Eye (tissue), 1 donor: ENCODE measurements at regions not wholly inside any gene's neighbourhood (a gene's known extent, or its start where the extent isn't known, plus 50 kb on each side); places are given as distances from the start of the nearest gene placed in this dataset.
"Not testable (repeated sequence)": the region's sequence is repeated elsewhere in the genome, so short reads cannot be mapped to it uniquely, and the experiment has no call there.

Experiments
- DNase-seq: peaks from one replicate; pipeline ENCODE4 v3.0.0-alpha.2; 2015

- no peak for DNase-seq
These were observed 688.3 kb upstream of the DIAPH2 start for GRCh38 chrX:95996294-95996693.

- no peak for DNase-seq
These were observed 682.2 kb upstream of the DIAPH2 start for GRCh38 chrX:96002431-96002830.

GRCh38 chrX:96004386-96004785 lies 680.3 kb upstream of the DIAPH2 start:
- DNase-seq: no peak

- DNase-seq: no peak
These were observed 678.4 kb upstream of the DIAPH2 start for GRCh38 chrX:96006281-96006680.

- no peak for DNase-seq
These were observed 657.2 kb upstream of the DIAPH2 start for GRCh38 chrX:96027407-96027806.

- no peak for DNase-seq
These were observed 632.6 kb upstream of the DIAPH2 start for GRCh38 chrX:96052078-96052477.

GRCh38 chrX:96081891-96082290 lies 602.8 kb upstream of the DIAPH2 start:
- DNase-seq: no peak

- no peak for DNase-seq
These were observed 590.0 kb upstream of the DIAPH2 start for GRCh38 chrX:96094616-96095015.

GRCh38 chrX:96098471-96098870 lies 586.2 kb upstream of the DIAPH2 start:
- DNase-seq: no peak

- DNase-seq: no peak
These were observed 581.6 kb upstream of the DIAPH2 start for GRCh38 chrX:96102997-96103396.

GRCh38 chrX:96112689-96113088 lies 572.0 kb upstream of the DIAPH2 start:
- DNase-seq: no peak

- DNase-seq: no peak
These were observed 558.5 kb upstream of the DIAPH2 start for GRCh38 chrX:96126182-96126581.

- DNase-seq: not testable (repeated sequence)
These were observed 556.6 kb upstream of the DIAPH2 start for GRCh38 chrX:96128058-96128457.

GRCh38 chrX:96140796-96141195 lies 543.8 kb upstream of the DIAPH2 start:
- no peak for DNase-seq

- peak; percentile 14 for DNase-seq
These were observed 537.0 kb upstream of the DIAPH2 start for GRCh38 chrX:96147681-96148080.

- no peak for DNase-seq
These were observed 514.0 kb upstream of the DIAPH2 start for GRCh38 chrX:96170626-96171025.

GRCh38 chrX:96176921-96177320 lies 507.7 kb upstream of the DIAPH2 start:
- peak; percentile 11 for DNase-seq

GRCh38 chrX:96181605-96182004 lies 503.0 kb upstream of the DIAPH2 start:
- no peak for DNase-seq

- no peak for DNase-seq
These were observed 502.3 kb upstream of the DIAPH2 start for GRCh38 chrX:96182366-96182765.

- DNase-seq: no peak
These were observed 501.3 kb upstream of the DIAPH2 start for GRCh38 chrX:96183391-96183790.

GRCh38 chrX:96183843-96184242 lies 500.8 kb upstream of the DIAPH2 start:
- no peak for DNase-seq

GRCh38 chrX:96204928-96205327 lies 479.7 kb upstream of the DIAPH2 start:
- DNase-seq: no peak

- no peak for DNase-seq
These were observed 472.7 kb upstream of the DIAPH2 start for GRCh38 chrX:96211953-96212352.

GRCh38 chrX:96214681-96215080 lies 470.0 kb upstream of the DIAPH2 start:
- DNase-seq: not testable (repeated sequence)

- no peak for DNase-seq
These were observed 460.4 kb upstream of the DIAPH2 start for GRCh38 chrX:96224279-96224678.

GRCh38 chrX:96244955-96245354 lies 439.7 kb upstream of the DIAPH2 start:
- DNase-seq: no peak
